ENCODE measurements at regions not wholly inside any gene's neighbourhood (a gene's known extent, or its start where the extent isn't known, plus 50 kb on each side); places are given as distances from the start of the nearest gene placed in this dataset.

DNA sequence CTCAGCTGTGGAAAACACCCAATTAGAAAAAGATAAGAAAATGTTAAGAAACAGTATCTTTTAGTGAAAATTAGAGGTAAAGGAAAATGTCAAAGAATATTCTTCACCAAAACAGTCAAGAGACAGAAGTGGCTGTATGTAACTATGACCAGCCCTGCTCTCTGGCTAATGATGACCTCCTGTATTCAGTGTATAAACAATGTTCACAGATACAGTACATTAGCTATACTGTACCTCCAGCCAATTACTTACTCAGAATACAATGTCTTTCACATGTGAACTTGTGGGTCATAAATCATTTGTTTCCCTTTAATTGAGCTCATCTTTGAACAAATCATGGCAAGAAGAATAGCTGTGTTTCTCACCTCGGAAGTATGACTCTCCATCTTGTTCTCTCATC is 432.0 kb downstream of the LMO4 start:
- Histone ChIP-seq H4K20me1 (ENCODE audit: insufficient read depth, low read length) (no peaks in the 10 kb centered on the region), H3K9ac (ENCODE audit: low read length) (no peak overlapping the region), H3K36me3 (ENCODE audit: insufficient read depth, low read length) (no peaks in the 10 kb centered on the region), H3K4me2 (ENCODE audit: low read length) (no peak overlapping the region), H3K9me2 (ENCODE audit: low read depth, low read length) (no peaks in the 10 kb centered on the region), H3K4me3 (ENCODE audit: low read depth, low read length, poor library complexity, severe bottlenecking) (no peak overlapping the region), H3F3A (ENCODE audit: insufficient read depth, low read length) (no peaks in the 10 kb centered on the region), H2AFZ (ENCODE audit: low read length) (no peak overlapping the region), H3K4me1 (ENCODE audit: insufficient read depth, low read length, severe bottlenecking) (no peaks in the 10 kb centered on the region), H3K27me3 (ENCODE audit: insufficient read depth, low read length) (no peaks in the 10 kb centered on the region), H3K27ac (ENCODE audit: low read depth, low read length, poor library complexity, severe bottlenecking) (no peak overlapping the region), H3K9me3 (ENCODE audit: low read length) (no peaks in the 10 kb centered on the region), H3K79me2 (ENCODE audit: insufficient read depth, low read length) (no peaks in the 10 kb centered on the region)
- TF ChIP-seq, protein P1, sequence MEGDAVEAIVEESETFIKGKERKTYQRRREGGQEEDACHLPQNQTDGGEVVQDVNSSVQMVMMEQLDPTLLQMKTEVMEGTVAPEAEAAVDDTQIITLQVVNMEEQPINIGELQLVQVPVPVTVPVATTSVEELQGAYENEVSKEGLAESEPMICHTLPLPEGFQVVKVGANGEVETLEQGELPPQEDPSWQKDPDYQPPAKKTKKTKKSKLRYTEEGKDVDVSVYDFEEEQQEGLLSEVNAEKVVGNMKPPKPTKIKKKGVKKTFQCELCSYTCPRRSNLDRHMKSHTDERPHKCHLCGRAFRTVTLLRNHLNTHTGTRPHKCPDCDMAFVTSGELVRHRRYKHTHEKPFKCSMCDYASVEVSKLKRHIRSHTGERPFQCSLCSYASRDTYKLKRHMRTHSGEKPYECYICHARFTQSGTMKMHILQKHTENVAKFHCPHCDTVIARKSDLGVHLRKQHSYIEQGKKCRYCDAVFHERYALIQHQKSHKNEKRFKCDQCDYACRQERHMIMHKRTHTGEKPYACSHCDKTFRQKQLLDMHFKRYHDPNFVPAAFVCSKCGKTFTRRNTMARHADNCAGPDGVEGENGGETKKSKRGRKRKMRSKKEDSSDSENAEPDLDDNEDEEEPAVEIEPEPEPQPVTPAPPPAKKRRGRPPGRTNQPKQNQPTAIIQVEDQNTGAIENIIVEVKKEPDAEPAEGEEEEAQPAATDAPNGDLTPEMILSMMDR (IDR thresholded peaks at IDR 0.05; ENCODE audit: low read length): no peak
- TF ChIP-seq EZH2 (IDR thresholded peaks at IDR 0.05; ENCODE audit: borderline replicate concordance, low read length): no peak

DNA sequence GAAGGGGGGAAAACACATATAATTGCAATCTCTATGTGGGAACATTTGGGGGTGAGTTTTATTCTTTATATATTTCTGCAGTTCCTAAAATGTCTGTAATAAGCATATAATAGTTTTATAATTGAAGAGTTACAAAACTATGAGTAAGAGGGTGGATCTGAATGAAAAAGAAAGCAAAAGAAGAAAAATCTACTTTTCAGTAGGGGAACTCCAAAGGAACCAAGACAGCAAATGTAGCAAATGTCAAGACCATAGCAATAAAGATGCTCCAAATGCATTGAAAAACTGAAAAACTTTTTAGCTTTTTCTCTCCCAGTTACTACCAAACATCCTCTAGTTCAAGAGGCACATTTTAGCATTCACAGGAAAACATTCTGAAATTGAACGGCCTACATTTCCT is 434.8 kb downstream of the LMO4 start:
- H3K27me3 ChIP-seq (ENCODE audit: insufficient read depth, low read length): no peaks in the 10 kb centered on the region
- no peak overlapping the region for H3K27ac ChIP-seq (ENCODE audit: low read depth, low read length, poor library complexity, severe bottlenecking)
- H3K9me3 ChIP-seq (ENCODE audit: low read length): no peaks in the 10 kb centered on the region
- H3K9ac ChIP-seq (ENCODE audit: low read length): no peak overlapping the region
- TF ChIP-seq, protein P1 (IDR thresholded peaks at IDR 0.05; ENCODE audit: low read length): no peak
- no peak for TF ChIP-seq EZH2 (IDR thresholded peaks at IDR 0.05; ENCODE audit: borderline replicate concordance, low read length)
- no peak overlapping the region for H3K4me2 ChIP-seq (ENCODE audit: low read length)
- H3K4me1 ChIP-seq (ENCODE audit: insufficient read depth, low read length, severe bottlenecking): no peaks in the 10 kb centered on the region
- H3K4me3 ChIP-seq (ENCODE audit: low read depth, low read length, poor library complexity, severe bottlenecking): no peak overlapping the region
- H3K36me3 ChIP-seq (ENCODE audit: insufficient read depth, low read length): no peaks in the 10 kb centered on the region
- no peak overlapping the region for H2AFZ ChIP-seq (ENCODE audit: low read length)
- no peaks in the 10 kb centered on the region for H3K9me2 ChIP-seq (ENCODE audit: low read depth, low read length)
- no peaks in the 10 kb centered on the region for H4K20me1 ChIP-seq (ENCODE audit: insufficient read depth, low read length)
- no peaks in the 10 kb centered on the region for H3K79me2 ChIP-seq (ENCODE audit: insufficient read depth, low read length)
- H3F3A ChIP-seq (ENCODE audit: insufficient read depth, low read length): no peaks in the 10 kb centered on the region

DNA sequence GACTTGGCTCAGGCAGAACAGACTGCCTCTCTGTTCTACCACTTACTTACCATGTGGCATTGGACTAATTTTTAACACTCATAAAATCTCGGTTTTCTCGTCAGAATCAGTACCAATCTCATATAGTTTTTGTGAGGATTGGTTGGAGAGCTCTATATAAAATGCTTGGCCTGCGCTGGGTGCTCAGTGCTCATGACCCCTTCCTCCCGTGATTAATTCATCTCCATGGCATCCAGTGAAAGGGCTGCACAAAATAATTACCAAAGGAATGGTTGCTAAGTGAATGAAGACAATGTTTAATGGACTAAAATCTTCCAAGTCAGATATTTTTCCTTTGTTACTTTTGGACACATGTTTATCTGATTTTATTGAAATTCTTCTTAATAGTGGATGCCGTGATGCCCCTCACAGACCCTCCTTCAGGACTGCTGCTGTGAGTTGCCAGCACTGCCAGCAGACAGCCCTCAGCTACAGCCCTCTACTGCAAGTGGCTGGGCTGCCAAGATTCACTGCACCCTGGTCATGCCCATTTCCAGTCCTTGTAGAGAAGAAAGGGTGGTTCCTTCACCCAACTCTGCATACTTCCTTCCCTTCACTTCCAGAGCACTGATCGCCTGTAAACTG is 436.5 kb downstream of the LMO4 start:
- no peaks in the 10 kb centered on the region for H3K79me2 ChIP-seq (ENCODE audit: insufficient read depth, low read length)
- H3K27me3 ChIP-seq (ENCODE audit: insufficient read depth, low read length): no peaks in the 10 kb centered on the region
- H3K9me3 ChIP-seq (ENCODE audit: low read length): no peaks in the 10 kb centered on the region
- no peaks in the 10 kb centered on the region for H4K20me1 ChIP-seq (ENCODE audit: insufficient read depth, low read length)
- H3K4me3 ChIP-seq (ENCODE audit: low read depth, low read length, poor library complexity, severe bottlenecking): no peak overlapping the region
- H3K9me2 ChIP-seq (ENCODE audit: low read depth, low read length): no peaks in the 10 kb centered on the region
- H3K9ac ChIP-seq (ENCODE audit: low read length): no peak overlapping the region
- H2AFZ ChIP-seq (ENCODE audit: low read length): no peak overlapping the region
- no peaks in the 10 kb centered on the region for H3K4me1 ChIP-seq (ENCODE audit: insufficient read depth, low read length, severe bottlenecking)
- TF ChIP-seq EZH2 (IDR thresholded peaks at IDR 0.05; ENCODE audit: borderline replicate concordance, low read length): no peak
- TF ChIP-seq, protein P1 (IDR thresholded peaks at IDR 0.05; ENCODE audit: low read length): no peak
- no peaks in the 10 kb centered on the region for H3K36me3 ChIP-seq (ENCODE audit: insufficient read depth, low read length)
- H3K27ac ChIP-seq (ENCODE audit: low read depth, low read length, poor library complexity, severe bottlenecking): no peak overlapping the region
- H3F3A ChIP-seq (ENCODE audit: insufficient read depth, low read length): no peaks in the 10 kb centered on the region
- H3K4me2 ChIP-seq (ENCODE audit: low read length): no peak overlapping the region

All from OCI-LY1 (cell line).